Islet of Langerhans (tissue), 1 donor: ENCODE measurements at regions not wholly inside any gene's neighbourhood (a gene's known extent, or its start where the extent isn't known, plus 50 kb on each side); places are given as distances from the start of the nearest gene placed in this dataset.
"Not testable (repeated sequence)": the region's sequence is repeated elsewhere in the genome, so short reads cannot be mapped to it uniquely, and the experiment has no call there.

Experiments
- FAIRE-seq: peaks from one replicate; lab custom pipeline; 2011; peaks lifted over from hg19 to GRCh38; lab: Jason Lieb, UNC

DNA sequence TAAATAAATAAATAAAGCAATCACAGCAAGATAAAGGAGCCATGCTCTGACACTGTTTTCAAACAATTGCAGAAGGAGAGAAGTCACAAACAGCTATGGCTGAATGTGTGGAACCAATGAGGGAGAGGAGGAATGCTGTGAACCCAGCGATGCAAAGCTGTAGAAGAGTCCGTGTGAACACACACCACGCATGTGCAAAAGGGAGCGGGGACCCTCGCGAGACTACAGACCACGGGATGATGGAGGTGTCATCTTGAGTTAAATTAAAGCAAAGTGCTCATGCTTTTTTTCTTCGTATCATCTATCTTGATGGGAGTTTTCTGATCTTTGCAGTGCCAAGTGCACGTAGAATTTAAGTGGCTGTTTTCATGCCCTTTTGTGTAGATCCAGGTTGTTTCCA lies 123.8 kb upstream of the CDH5 start:
- no peak for FAIRE-seq

DNA sequence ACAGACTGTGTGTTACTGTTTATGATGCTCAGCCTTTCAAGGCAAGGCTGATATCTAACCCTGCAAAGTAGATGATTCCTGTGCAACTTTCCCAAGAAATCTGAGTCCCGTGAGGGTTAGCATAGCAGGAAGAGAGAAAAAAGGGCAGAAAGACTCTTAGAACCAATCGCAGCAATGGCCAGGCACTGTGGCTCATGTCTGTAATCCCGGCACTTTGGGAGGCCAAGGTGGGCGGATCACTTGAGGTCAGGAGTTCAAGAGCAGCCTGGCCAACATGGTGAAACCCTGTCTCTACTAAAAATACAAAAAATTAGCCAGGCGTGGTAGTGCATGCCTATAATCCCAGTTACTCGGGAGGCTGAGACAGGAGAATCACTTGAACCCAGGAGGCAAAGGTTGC lies 124.3 kb upstream of the CDH5 start:
- not testable (repeated sequence) for FAIRE-seq

DNA sequence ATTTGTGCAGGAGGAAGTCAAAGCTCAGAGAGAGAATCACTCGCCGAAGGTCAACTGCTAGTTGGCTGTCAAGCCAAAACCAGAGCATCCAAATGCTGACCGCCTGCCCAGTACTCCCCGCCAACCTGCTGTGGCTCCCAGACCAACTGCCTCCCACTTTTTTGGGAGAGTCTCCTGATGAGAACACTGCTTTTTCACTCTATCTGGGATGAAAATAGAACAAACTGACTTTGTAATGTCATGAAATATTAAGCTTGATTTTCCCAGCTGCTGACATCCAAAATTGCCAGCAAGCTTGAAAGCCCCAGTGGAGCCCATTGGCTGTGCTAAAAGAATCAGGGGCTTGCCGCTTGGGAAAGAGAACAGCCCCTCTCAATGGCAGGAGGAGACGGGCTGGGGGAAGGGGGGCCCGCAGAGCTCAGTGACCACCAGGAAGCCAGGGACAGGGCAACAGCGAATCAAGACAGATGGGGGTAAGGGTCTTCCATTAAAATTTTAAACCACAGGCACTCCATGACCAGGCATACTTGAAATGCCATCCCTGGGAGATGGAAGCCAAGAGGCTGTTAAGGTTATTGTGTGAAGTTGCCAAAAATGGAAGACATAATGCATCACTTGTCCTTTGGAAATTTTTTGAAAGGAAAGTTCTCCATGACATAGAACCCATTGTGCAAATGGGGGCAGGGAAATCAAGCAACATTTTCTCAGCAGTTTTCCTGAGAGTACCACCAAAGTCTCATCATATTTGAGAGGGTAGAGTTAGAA lies 125.7 kb upstream of the CDH5 start:
- no peak for FAIRE-seq

DNA sequence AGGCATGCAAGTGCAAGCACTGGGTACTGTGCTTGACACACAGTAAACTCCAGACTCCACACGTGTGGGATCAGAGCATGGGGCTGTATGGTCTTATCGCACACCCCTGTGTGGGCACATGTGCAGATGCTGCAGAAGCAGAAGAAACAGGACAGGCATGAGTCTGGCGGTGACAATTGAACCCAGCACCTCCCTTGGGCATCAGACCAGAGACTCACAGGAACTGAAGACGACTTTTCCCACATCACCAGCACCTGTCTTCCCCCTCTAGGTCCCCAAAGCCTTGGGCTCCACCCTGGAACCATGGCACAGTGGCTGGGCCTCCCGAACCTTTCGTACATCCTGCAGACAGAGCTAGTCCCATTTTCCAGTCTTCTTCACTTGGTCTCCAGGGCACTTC lies 126.4 kb upstream of the CDH5 start:
- FAIRE-seq: no peak

DNA sequence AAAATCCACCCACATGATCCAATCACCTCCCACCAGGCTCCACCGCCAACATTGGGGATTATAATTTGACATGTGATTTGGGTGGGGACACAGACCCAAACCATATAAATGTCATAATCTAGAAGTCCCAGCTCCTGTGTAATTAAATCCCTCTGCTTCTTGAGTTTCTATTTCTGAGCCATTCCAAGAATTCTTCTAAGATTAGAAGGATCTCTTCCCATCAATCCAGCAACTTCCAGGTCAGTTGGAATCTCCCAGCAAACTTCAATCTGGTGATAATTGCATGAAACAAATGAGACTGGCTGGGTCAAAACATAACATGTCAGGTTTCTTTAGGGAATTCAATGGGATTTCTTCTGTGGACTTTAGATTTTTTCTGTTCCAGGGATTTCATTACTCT lies 127.8 kb upstream of the CDH5 start:
- FAIRE-seq: no peak

DNA sequence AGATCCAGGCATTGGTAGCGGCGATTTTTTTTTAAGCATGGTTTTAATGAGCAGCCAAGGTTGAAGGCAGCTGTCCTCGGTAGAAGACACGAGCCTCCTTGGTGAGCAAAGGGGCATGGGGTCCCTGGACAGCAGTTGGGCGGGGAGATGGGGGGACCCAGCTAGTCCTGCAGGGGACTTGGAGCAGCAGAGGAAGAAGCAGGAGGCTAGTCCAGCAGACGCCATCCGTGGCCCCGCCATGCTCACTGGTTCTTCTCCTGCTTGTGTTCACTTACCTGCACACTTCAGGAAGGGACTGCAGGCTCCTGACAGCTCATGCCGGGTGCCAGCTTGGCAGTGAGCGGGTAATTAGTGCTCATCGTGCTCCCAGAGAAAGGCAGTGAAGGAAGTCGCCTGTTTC lies 130.2 kb upstream of the CDH5 start:
- no peak for FAIRE-seq

DNA sequence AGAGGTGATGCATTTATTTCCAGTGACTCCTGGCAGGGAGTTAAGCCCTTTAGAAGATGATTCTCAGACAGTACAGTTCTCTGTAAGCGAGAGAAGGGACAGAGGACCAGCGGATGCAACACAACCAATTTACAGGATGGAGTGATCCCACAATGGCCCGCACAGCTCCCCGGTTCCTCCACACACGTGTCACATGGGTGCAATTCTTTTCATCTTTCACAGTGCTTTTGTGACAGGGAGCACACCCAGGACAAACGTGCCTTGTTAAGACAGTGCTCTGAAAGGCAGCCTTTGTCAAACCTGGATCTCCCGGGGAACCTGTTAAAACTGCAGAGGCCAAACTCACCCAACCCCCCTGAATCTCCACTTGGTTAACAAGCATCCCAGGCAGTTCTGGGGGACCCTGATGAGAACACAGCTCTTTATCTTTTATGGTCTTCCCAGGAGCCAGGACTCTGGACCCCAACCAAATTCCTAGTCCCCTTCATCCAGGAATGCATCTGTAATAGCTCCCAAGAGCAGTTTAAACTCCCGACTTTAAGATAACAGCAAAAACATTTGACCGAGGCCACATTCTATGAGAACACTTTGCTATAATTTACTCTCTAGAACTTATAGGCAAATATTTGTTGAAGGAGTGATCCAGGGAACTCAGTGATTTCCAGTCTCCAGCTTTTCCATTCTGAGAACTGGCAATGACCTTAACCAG lies 134.9 kb upstream of the CDH5 start:
- no peak for FAIRE-seq

DNA sequence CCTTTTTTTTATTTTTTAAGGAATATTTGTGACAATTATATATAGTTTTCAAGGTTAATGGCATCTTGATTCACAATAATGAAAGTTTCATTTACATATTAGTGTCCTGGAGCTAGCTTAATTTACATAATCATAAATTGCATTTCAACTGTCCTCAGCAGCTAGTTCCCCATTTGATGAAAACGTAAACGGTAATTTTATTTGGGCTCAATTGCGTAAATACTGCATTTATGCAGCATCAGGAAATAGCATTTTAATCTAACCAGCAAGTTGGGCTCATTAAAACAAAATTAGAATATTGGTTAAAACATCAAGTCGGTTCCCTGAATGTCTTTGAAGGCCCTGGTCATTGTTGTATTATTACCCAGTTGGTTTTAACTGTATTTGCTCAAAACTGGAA lies 136.8 kb upstream of the CDH5 start:
- FAIRE-seq: no peak

DNA sequence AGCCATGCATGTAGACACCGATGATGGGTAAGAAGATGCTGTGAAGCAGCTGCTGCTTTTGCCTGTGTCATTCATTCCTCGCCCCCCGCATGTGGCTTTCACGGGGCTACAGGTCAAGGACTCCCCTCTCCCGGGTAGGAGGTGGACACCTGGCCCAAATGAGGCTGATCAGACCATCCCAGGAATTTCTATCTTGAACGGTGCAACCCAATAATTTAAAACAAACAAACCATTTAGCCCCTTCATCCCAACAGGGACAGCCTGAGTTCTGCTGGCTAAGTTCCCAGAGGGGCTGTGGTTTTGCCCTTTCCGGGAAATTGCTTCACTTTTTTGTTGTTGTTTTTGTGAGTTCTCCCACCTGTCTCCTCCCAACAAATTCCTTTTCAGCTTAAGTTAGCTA lies 137.7 kb upstream of the CDH5 start:
- FAIRE-seq: no peak

DNA sequence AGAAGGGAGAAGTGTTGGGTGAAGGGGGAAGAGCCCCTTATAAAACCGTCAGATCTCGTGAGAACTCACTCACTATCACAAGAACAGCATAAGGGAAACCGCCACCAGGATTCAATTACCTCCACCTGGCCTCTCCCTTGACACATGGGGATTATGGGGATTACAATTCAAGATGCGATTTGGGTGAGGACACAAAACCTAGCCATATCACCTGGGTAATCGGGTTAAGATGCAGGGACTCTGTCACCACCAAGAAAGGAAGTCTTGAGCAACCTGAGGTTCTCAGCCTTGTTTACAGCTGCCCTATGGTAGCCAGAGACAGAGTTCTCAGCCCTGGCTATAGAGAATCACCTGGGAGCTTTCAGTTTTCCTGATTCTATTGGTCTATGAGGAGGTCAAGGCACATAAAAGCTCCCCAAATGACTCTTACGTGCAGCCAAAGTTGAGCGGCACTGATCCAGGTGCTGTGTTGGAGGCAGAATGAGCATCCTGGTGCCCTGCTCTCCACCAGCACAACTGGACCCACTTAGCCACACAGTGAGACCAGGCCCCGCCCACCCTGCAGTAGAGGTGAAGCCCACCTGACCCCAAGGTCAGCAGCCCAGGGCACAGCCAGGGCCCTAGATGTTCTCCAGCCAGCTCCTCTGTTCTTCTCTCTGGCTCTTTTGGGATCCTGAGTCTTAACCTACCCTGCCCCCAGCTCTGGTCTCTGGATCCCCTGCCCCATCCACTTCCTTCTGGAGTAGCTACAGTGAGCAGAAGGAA lies 138.5 kb upstream of the CDH5 start:
- no peak for FAIRE-seq

DNA sequence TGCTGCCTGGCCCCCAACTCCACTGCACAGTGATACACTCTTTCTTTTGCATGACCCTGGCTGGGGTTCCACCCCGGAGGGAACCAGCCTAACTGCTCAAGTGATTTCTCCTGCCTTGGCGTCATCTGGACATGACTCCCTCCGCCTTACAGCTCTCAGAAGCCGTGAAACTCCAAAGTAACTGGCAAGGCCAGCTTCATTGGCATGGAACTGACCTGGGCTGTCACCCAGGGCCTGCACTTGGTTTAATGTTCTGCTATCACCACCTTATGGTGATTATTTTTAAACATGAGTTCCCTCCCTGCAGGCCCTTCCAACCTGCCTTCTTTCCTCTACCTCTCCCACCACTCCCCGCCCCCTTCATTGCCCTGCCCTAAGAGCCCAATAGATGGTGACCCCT lies 139.7 kb upstream of the CDH5 start:
- no peak for FAIRE-seq

DNA sequence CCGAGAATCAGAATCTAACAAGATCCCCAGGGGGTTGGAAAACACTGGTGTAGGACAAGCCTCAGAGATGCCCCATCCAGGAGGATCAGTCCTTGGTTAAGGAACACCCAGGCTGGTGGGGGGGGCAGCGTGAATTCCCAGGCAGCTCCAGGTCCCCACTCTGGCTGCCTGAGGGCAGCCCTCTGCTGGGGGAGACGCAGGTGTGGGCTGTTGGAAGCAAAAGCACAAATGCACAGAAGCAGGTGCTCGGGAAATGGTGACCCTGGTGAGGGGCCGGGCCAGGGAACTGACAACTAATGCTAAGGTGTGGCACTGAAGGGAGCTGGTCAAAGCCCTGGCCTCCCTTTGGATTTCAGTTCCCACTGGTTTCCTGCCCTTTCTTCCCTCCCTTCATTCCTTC lies 140.8 kb upstream of the CDH5 start:
- no peak for FAIRE-seq

DNA sequence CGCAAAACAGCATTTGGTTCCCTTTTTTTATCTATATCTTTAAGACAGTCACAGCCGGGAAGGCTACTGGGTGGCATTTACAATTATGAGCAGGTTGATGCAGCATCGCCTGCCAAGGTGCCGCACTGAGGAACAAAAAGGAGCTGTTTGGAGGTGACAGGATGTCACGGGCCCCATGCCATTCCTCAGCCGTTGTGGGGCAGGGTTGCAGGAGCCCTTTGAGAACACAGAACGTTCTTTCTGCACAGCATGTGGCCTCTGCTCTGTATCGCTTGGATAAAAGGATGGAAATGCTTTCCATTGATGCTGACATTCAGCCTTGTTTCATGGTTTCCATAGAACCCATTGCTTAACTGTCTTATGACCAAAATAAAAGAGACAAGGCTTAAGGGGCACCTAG lies 141.9 kb upstream of the CDH5 start:
- no peak for FAIRE-seq

DNA sequence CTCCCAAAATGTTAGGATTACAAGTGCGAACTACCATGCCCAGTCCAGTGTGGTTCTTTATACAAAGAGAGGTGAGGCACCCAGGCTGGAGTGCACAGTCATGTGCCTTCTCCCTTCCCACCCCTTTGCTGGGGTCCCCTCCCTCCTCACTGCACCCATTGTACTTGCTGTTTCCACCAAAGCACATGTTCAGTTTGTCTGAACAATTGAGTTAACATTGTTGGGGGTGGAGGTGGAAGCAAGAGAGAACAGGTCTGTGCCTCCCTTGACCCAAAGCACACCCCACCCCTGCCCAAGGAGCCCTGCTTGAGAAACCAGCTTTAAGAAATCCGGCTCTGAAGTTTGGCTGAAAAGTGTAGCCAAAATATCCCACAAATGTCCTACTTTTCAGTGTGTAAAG lies 142.3 kb upstream of the CDH5 start:
- FAIRE-seq: no peak

DNA sequence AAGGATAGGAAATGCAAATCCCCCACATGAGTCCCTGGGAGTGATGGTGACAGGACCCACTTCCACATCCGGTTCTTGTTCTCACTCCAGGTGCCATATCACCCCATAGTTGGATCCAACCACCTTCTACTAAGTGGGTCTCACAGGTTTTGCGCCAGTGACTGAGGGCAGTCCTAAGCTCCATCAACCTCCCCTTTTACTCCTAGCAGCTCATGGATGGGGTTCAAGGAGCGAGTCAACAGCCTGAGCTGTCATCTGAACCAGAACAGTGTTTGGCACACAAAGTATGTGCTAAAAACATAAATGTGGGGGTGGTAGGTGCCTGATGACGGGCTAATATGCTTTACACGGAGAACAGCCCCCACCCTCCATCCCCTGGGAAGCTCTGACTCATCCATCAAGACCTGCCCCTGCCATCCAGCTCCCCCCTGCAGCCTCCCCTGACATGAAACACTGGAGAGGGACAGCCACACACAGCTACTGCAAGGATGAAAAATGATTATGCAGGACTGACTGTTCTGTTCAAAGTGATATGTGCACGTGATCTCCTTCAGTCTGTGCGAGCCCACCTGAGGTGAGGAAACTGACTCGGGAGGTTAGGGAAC lies 143.2 kb upstream of the CDH5 start:
- FAIRE-seq: no peak

DNA sequence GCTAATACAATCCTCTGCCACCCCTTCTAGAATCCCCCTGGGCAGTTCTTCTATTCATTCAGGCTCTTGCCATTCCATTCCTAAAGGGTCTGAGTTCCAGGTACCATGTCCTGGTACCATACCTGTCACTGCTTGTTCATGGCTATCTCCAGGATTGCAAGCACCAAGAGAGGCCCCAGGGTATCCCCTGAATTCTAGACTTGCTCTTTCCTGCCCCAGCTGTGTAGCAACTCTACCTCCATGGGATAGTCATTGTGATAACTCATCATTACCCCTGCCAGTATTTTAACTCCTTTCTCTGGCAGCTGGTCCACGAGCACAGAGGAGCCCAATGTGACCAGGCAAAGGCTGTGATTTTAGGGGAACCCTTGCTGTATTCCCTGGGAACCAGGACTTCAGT lies 143.7 kb upstream of the CDH5 start:
- FAIRE-seq: no peak

DNA sequence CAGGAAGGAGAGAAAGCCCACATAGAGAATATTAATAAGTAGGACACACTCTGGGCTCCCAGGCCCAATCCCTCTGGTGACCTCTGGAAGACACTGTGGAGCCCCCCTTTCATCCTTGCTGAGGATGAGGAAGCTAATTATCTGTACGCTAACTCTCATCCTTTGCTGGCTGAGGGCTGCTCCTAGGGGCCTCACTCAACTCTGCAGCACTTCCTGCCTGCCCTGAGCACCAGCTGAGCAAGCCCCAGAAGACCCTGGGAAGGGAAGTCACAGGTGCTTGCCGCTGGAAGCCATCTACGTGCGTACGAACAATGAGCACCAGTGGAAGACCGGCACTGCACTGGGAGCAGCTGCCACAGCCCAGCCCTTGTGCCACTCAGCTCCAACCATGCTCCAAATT lies 145.8 kb upstream of the CDH5 start:
- no peak for FAIRE-seq

DNA sequence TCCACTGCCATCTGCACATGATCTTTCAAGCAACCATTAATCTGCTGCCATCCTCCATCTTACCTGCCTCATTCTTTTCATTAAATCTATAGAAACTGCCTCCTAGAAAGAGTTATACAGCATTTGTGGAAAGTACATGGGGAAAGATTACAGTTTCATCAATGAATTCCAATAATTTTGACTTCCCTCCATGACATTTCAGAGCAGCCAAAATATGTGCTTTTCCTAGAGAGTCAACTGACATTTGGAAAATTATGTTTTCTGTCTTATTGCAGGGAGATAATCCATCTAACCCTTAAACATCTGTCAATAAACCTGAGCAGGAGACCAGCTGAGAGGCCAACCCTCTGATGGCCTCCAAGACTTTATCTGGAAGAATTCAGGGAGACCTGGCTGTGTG lies 147.0 kb upstream of the CDH5 start:
- FAIRE-seq: no peak

DNA sequence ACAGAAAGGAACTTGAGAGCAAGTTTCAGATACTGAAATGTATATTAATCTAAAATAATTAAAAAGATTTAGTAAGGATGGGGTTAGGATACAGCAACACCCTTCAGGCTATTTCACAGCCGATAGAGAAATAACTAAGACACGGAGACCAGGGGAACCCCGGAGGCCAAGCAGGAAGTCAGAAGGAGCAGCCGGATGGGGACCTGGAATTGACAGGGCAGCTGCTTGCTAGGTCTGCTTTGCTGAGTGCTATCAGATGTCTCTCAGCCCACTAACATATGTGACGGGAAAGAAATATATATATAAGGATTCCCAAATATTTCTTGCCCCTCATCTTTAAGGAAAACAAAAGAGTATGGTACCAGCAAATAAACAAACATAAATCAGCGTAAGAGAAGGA lies 154.1 kb upstream of the CDH5 start:
- no peak for FAIRE-seq

DNA sequence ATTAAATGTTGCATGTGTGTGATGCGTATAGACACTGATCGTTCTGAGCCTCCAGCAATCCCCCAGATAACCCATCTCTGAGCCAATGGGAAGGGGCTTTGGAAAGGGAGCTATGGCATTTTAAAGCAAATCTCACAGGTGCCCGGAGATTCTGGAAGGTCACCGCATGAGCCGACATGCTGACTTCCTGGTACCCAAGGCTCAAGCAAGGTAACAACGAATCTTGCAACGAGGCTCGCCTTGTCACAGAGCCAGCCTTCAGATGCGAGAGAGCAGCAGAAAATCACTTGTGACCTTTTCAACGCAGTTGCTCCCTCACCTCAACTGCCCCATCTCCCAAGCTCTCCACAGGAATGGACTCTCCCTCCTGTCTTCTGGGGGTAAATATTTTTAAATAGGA lies 154.8 kb upstream of the CDH5 start:
- FAIRE-seq: no peak

DNA sequence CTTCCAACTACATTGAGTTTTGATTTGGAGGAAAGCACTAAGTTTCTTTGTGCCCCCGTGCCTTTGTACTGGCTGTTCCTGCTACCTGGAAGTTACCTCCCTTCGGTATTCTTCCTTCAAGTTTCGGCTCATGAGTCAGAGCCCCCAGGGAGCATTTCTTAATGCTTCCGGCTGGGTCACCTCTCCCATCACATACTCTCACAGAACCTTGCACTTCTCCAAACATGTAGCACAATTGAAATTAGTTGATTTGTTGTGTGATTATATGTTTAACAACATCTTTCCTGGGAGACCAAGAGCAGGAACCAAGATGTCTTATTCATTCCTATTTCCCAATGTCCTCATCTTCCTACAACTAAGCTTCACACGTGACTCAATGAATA lies 158.6 kb upstream of the CDH5 start:
- no peak for FAIRE-seq

DNA sequence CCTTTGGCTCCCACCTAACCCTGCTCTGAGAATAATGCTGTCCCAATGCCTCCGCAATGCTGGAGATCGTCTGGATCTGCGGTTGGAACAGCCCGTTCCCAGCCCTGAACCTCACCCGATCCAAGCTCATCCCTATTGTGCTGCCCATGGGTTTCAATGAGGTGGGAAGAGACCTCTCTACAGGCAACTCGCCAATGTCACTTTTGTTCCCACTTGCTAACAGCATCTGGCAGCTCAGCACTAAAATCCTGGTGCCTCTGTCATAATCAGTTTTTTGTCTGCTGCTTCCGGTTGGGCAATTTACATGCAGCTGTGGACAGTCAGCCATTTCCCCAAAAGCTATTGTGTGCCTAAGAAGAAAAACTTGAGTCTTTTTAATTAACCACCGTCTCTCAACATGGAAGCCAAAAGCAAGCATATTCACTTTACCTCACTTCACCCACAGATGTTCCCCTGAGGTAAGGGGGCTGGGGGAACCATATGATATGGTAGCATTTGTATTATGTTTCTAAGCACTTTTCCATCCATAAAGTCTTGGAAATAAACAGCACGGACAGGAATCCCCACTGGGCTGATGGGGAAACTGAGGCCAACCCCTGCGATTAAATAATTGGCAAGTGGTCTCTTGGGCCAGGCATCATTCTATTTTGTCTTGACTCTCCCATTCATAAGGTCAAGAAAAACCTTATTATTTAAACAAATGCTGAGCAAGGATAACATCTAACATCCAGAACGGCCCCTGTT lies 159.2 kb upstream of the CDH5 start:
- no peak for FAIRE-seq
